ENCODE measurements at regions not wholly inside any gene's neighbourhood (a gene's known extent, or its start where the extent isn't known, plus 50 kb on each side); places are given as distances from the start of the nearest gene placed in this dataset.

- H3K27me3 ChIP-seq (ENCODE audit: control insufficient read depth, insufficient read depth, low read length): no peaks in the 10 kb centered on the region
- FAIRE-seq: no peak
- no peak overlapping the region for H3K9ac ChIP-seq (ENCODE audit: low read length in 3 of 3)
- no peaks in the 10 kb centered on the region for H3K36me3 ChIP-seq (ENCODE audit: control insufficient read depth in 2 of 3, insufficient read depth in 3 of 3, low read length in 3 of 3)
- no peak for DNase-seq
- intact Hi-C loops (cut with DNase I): no loop called here
- no peak overlapping the region for H3K4me3 ChIP-seq (ENCODE audit: low read length in 3 of 3)
- H3K27ac ChIP-seq (ENCODE audit: low read depth in 2 of 2, low read length in 2 of 2): no peak overlapping the region
- no peaks in the 10 kb centered on the region for H3K4me1 ChIP-seq (ENCODE audit: control insufficient read depth in 2 of 3, insufficient read depth in 2 of 3, low read depth in 1 of 3, low read length in 3 of 3)
- no peak for TF ChIP-seq CTCF (IDR thresholded peaks at IDR 0.05; ENCODE audit: borderline replicate concordance, extremely low read depth, insufficient read depth)
- no peaks in the 10 kb centered on the region for H3K9me3 ChIP-seq (ENCODE audit: control insufficient read depth in 2 of 3, insufficient read depth in 1 of 3, low read length in 3 of 3)
These were observed 1143.1 kb downstream of the PLA2G4A start for GRCh38 chr1:187971851-187972250.

- FAIRE-seq (no peak), DNase-seq (no peak)
- no peak for TF ChIP-seq CTCF (IDR thresholded peaks at IDR 0.05; ENCODE audit: borderline replicate concordance, extremely low read depth, insufficient read depth)
- no peaks in the 10 kb centered on the region for H3K36me3 ChIP-seq (ENCODE audit: control insufficient read depth in 2 of 3, insufficient read depth in 3 of 3, low read length in 3 of 3)
- H3K9me3 ChIP-seq (ENCODE audit: control insufficient read depth in 2 of 3, insufficient read depth in 1 of 3, low read length in 3 of 3): no peaks in the 10 kb centered on the region
- no peak overlapping the region for H3K9ac ChIP-seq (ENCODE audit: low read length in 3 of 3)
- intact Hi-C loops (cut with DNase I): no loop called here
- no peaks in the 10 kb centered on the region for H3K4me1 ChIP-seq (ENCODE audit: control insufficient read depth in 2 of 3, insufficient read depth in 2 of 3, low read depth in 1 of 3, low read length in 3 of 3)
- no peaks in the 10 kb centered on the region for H3K27me3 ChIP-seq (ENCODE audit: control insufficient read depth, insufficient read depth, low read length)
- H3K4me3 ChIP-seq (ENCODE audit: low read length in 3 of 3): no peak overlapping the region
- no peak overlapping the region for H3K27ac ChIP-seq (ENCODE audit: low read depth in 2 of 2, low read length in 2 of 2)
These were observed 1148.5 kb downstream of the PLA2G4A start for GRCh38 chr1:187977298-187977697.

GRCh38 chr1:187985145-187985896 lies 1156.6 kb downstream of the PLA2G4A start:
- Histone ChIP-seq H3K4me3 (ENCODE audit: low read length in 3 of 3) (no peak overlapping the region), H3K27me3 (ENCODE audit: control insufficient read depth, insufficient read depth, low read length) (no peaks in the 10 kb centered on the region), H3K4me1 (ENCODE audit: control insufficient read depth in 2 of 3, insufficient read depth in 2 of 3, low read depth in 1 of 3, low read length in 3 of 3) (no peaks in the 10 kb centered on the region), H3K9me3 (ENCODE audit: control insufficient read depth in 2 of 3, insufficient read depth in 1 of 3, low read length in 3 of 3) (no peaks in the 10 kb centered on the region), H3K9ac (ENCODE audit: low read length in 3 of 3) (no peak overlapping the region), H3K27ac (ENCODE audit: low read depth in 2 of 2, low read length in 2 of 2) (no peak overlapping the region), H3K36me3 (ENCODE audit: control insufficient read depth in 2 of 3, insufficient read depth in 3 of 3, low read length in 3 of 3) (no peaks in the 10 kb centered on the region)
- FAIRE-seq: no peak
- intact Hi-C loops (cut with DNase I): no loop called here
- no peak for DNase-seq
- no peak for TF ChIP-seq CTCF (IDR thresholded peaks at IDR 0.05; ENCODE audit: borderline replicate concordance, extremely low read depth, insufficient read depth)
